GM23338 (cell line): ENCODE measurements at regions not wholly inside any gene's neighbourhood (a gene's known extent, or its start where the extent isn't known, plus 50 kb on each side); places are given as distances from the start of the nearest gene placed in this dataset.

Source experiments
- ATAC-seq: fragments of 200-7000 bp; cut with Tn5 transposase; 3 replicates; pipeline ENCODE4 v1.9.1; 2020
- DNase-seq: peaks from one replicate; pipeline ENCODE4 v3.0.0-alpha.2; 2015; ENCODE audit warnings: low spot score
- H2AFZ ChIP-seq: fragments of 200-600 bp; sonication (generic); 2 replicates; pipeline ENCODE4 v1.8.0; 2016; ENCODE audit warnings: antibody characterized with exemption, mild to moderate bottlenecking, moderate library complexity
- H3F3A ChIP-seq: fragments of 200-600 bp; sonication (generic); replicated peaks from 2 replicates; pipeline ENCODE4 v1.8.0; 2017; ENCODE audit warnings: antibody characterized with exemption, mixed run types, low read depth
- H3K27ac ChIP-seq: fragments of 200-600 bp; sonication (generic); 2 replicates; pipeline ENCODE4 v1.6.1; 2016; ENCODE audit warnings: low read depth
- H3K27me3 ChIP-seq: fragments of 200-600 bp; sonication (generic); 2 replicates; pipeline ENCODE4 v1.8.0; 2016; ENCODE audit warnings: mild to moderate bottlenecking, mixed run types, moderate library complexity; ENCODE audit not compliant: insufficient read depth
- H3K36me3 ChIP-seq: fragments of 200-600 bp; sonication (generic); 2 replicates; pipeline ENCODE4 v1.8.0; 2016; ENCODE audit warnings: mild to moderate bottlenecking; ENCODE audit not compliant: insufficient read depth
- H3K4me1 ChIP-seq: fragments of 200-600 bp; sonication (generic); 2 replicates; pipeline ENCODE4 v1.8.0; 2016; ENCODE audit warnings: mild to moderate bottlenecking, moderate library complexity; ENCODE audit not compliant: insufficient read depth
- H3K4me2 ChIP-seq: fragments of 200-600 bp; sonication (generic); 2 replicates; pipeline ENCODE4 v1.7.1; 2017; ENCODE audit warnings: mixed run types
- H3K4me3 ChIP-seq: fragments of 200-600 bp; sonication (generic); 2 replicates; pipeline ENCODE4 v1.6.1; 2016; ENCODE audit warnings: mixed run types
- H3K79me2 ChIP-seq: fragments of 200-600 bp; sonication (generic); replicated peaks from 2 replicates; pipeline ENCODE4 v1.8.0; 2017; ENCODE audit warnings: mild to moderate bottlenecking; ENCODE audit not compliant: insufficient read depth
- H3K9me2 ChIP-seq: fragments of 200-600 bp; sonication (generic); 2 replicates; pipeline ENCODE4 v1.8.0; 2017; ENCODE audit not compliant: insufficient read depth
- H4K20me1 ChIP-seq: fragments of 200-600 bp; sonication (generic); replicated peaks from 2 replicates; pipeline ENCODE4 v1.8.0; 2017; ENCODE audit warnings: mild to moderate bottlenecking; ENCODE audit not compliant: insufficient read depth
- H3K27ac Mint-ChIP-seq: 2 replicates; pipeline ENCODE4 v1.8.0; 2020; ENCODE audit warnings: inconsistent platforms, mild to moderate bottlenecking, moderate library complexity, mixed read lengths
- H3K27me3 Mint-ChIP-seq: 3 replicates; pipeline ENCODE4 v1.8.0; 2022; ENCODE audit warnings: low read depth, mild to moderate bottlenecking, moderate library complexity, mixed read lengths, inconsistent platforms; ENCODE audit not compliant: insufficient read depth, poor library complexity
- H3K36me3 Mint-ChIP-seq: 3 replicates; pipeline ENCODE4 v1.8.0; 2021; ENCODE audit warnings: low read depth, mild to moderate bottlenecking, inconsistent platforms, moderate library complexity, mixed read lengths
- H3K4me1 Mint-ChIP-seq: 3 replicates; pipeline ENCODE4 v1.8.0; 2020; ENCODE audit warnings: mild to moderate bottlenecking, inconsistent platforms, mixed read lengths
- H3K4me3 Mint-ChIP-seq: 3 replicates; pipeline ENCODE4 v1.8.0; 2021; ENCODE audit warnings: moderate library complexity, mild to moderate bottlenecking, inconsistent platforms, mixed read lengths
- H3K9me3 Mint-ChIP-seq: 3 replicates; pipeline ENCODE4 v1.8.0; 2020; ENCODE audit warnings: moderate library complexity, mild to moderate bottlenecking, inconsistent platforms, mixed read lengths
- CREB1 ChIP-seq: fragments of 250-450 bp; sonication (Bioruptor Pico); IDR thresholded peaks from 2 replicates; pipeline ENCODE4 v1.5.0; 2020; ENCODE audit warnings: low read depth, mild to moderate bottlenecking, moderate library complexity
- ETS1 ChIP-seq: IDR thresholded peaks from 2 replicates; pipeline ENCODE4 v1.6.1; 2016; ENCODE audit warnings: antibody characterized with exemption
- EZH2 ChIP-seq: fragments of 200-600 bp; sonication (generic); IDR thresholded peaks from one replicate; pipeline ENCODE4 v1.8.0; 2017; ENCODE audit warnings: antibody characterized with exemption, mild to moderate bottlenecking, low read depth; ENCODE audit not compliant: unreplicated experiment
- EZH2phosphoT487 ChIP-seq: fragments of 200-600 bp; sonication (generic); IDR thresholded peaks from one replicate; pipeline ENCODE4 v1.8.1; 2018; ENCODE audit warnings: antibody characterized with exemption; ENCODE audit not compliant: unreplicated experiment
- JUNB ChIP-seq: IDR thresholded peaks from one replicate; pipeline ENCODE4 v1.6.1; 2016; ENCODE audit warnings: antibody characterized with exemption; ENCODE audit not compliant: unreplicated experiment
- NANOG ChIP-seq: IDR thresholded peaks from 2 replicates; pipeline ENCODE4 v1.6.1; 2016; ENCODE audit warnings: antibody characterized with exemption, borderline replicate concordance
- POLR2AphosphoS5 ChIP-seq: IDR thresholded peaks from 2 replicates; pipeline ENCODE4 v1.6.1; 2016; ENCODE audit warnings: antibody characterized with exemption, low read depth
- REST ChIP-seq: IDR thresholded peaks from one replicate; pipeline ENCODE4 v1.6.1; 2018; ENCODE audit warnings: antibody characterized with exemption; ENCODE audit not compliant: unreplicated experiment
- STAT1 ChIP-seq: IDR thresholded peaks from one replicate; pipeline ENCODE4 v1.6.1; 2016; ENCODE audit warnings: antibody characterized with exemption; ENCODE audit not compliant: unreplicated experiment
- ZNF114 ChIP-seq: fragments of 250-450 bp; sonication (Bioruptor Pico); IDR thresholded peaks from 2 replicates; pipeline ENCODE4 v1.5.0; 2020; ENCODE audit warnings: mild to moderate bottlenecking, moderate library complexity
- ZNF331 ChIP-seq: fragments of 250-450 bp; sonication (Bioruptor Pico); IDR thresholded peaks from 2 replicates; pipeline ENCODE4 v1.5.0; 2020; ENCODE audit warnings: low read depth, mild to moderate bottlenecking, moderate library complexity
- ZNF462 ChIP-seq: fragments of 250-450 bp; sonication (Bioruptor Pico); IDR thresholded peaks from 2 replicates; pipeline ENCODE4 v1.5.0; 2020; ENCODE audit warnings: mild to moderate bottlenecking, moderate library complexity

GRCh38 chr4:25982962-25983361, 68.9 kb downstream of the SMIM20 start (continued):
- TF ChIP-seq ZNF462 = no peak
- no peak for TF ChIP-seq REST

GRCh38 chr4:25984266-25984665, 70.2 kb downstream of the SMIM20 start:
- H3K9me2 ChIP-seq = no peaks in the 10 kb centered on the region
- peaks cover 6% of the 10 kb centered on the region; the same call in 2 of the 3 replicates for H3K4me1 Mint-ChIP-seq
- no peak for TF ChIP-seq NANOG
- no peak for TF ChIP-seq POLR2AphosphoS5
- no peak for TF ChIP-seq JUNB
- TF ChIP-seq STAT1 = no peak
- no peak for TF ChIP-seq CREB1
- no peak for TF ChIP-seq REST
- no peak for TF ChIP-seq ZNF331 (CRISPR knock-in tag)
- no peak for TF ChIP-seq EZH2phosphoT487
- no peak for TF ChIP-seq ZNF114
- TF ChIP-seq EZH2 = no peak
- TF ChIP-seq ETS1 = no peak

More at GRCh38 chr4:25984266-25984665, 70.2 kb downstream of the SMIM20 start:
- no peaks in the 10 kb centered on the region for H3K36me3 ChIP-seq
- no peaks in the 10 kb centered on the region for H3K27me3 ChIP-seq
- no peaks in the 10 kb centered on the region for H4K20me1 ChIP-seq
- no peak overlapping the region for H2AFZ ChIP-seq
- no peak for ATAC-seq
- Mint-ChIP-seq H3K4me3 (no peak overlapping the region), H3K27me3 (peaks cover 17% of the 10 kb centered on the region), H3K9me3 (peaks cover 3% of the 10 kb centered on the region; the same call in 1 of the 3 replicates), H3K36me3 (no peaks in the 10 kb centered on the region), H3K27ac (no peak overlapping the region)
- no peak overlapping the region for H3K27ac ChIP-seq
- H3F3A ChIP-seq = no peaks in the 10 kb centered on the region
- DNase-seq = no peak
- no peak overlapping the region for H3K4me3 ChIP-seq
- H3K4me1 ChIP-seq = peaks cover 2% of the 10 kb centered on the region; the same call in 1 of the 2 replicates
- H3K79me2 ChIP-seq = no peaks in the 10 kb centered on the region
- H3K4me2 ChIP-seq = no peak overlapping the region
